ENCODE measurements at regions not wholly inside any gene's neighbourhood (a gene's known extent, or its start where the extent isn't known, plus 50 kb on each side); places are given as distances from the start of the nearest gene placed in this dataset.

GRCh38 chrX:117532339-117532738, 584.3 kb downstream of the KLHL13 start:
- no peak for DNase-seq (ENCODE audit: low spot score)

GRCh38 chrX:117522725-117523700, 593.6 kb downstream of the KLHL13 start:
- no peak for TF ChIP-seq CTCF (IDR thresholded peaks at IDR 0.05; ENCODE audit: extremely low read depth, insufficient read depth, missing control alignments)
- in situ Hi-C loops (cut with MboI; ENCODE audit: low pct_unique_long_range_greater_than_20kb, low sequenced_read_pairs, unreplicated experiment), result no loop called here
- no peak for DNase-seq (ENCODE audit: low spot score)

More at GRCh38 chrX:117532339-117532738, 584.3 kb downstream of the KLHL13 start:
- in situ Hi-C loops (cut with MboI; ENCODE audit: low pct_unique_long_range_greater_than_20kb, low sequenced_read_pairs, unreplicated experiment), result no loop called here
- no peak for TF ChIP-seq CTCF (IDR thresholded peaks at IDR 0.05; ENCODE audit: extremely low read depth, insufficient read depth, missing control alignments)

GRCh38 chrX:117517994-117518393, 598.6 kb downstream of the KLHL13 start:
- TF ChIP-seq CTCF (IDR thresholded peaks at IDR 0.05; ENCODE audit: extremely low read depth, insufficient read depth, missing control alignments), result no peak
- no peak for DNase-seq (ENCODE audit: low spot score)
- in situ Hi-C loops (cut with MboI; ENCODE audit: low pct_unique_long_range_greater_than_20kb, low sequenced_read_pairs, unreplicated experiment), result no loop called here

- in situ Hi-C loops (cut with MboI; ENCODE audit: low pct_unique_long_range_greater_than_20kb, low sequenced_read_pairs, unreplicated experiment), result no loop called here
- TF ChIP-seq CTCF (IDR thresholded peaks at IDR 0.05; ENCODE audit: extremely low read depth, insufficient read depth, missing control alignments), result no peak
- no peak for DNase-seq (ENCODE audit: low spot score)
Measured at GRCh38 chrX:117511379-117511778, 605.2 kb downstream of the KLHL13 start.

- in situ Hi-C loops (cut with MboI; ENCODE audit: low pct_unique_long_range_greater_than_20kb, low sequenced_read_pairs, unreplicated experiment), result no loop called here
- peak; percentile 34 for TF ChIP-seq CTCF (IDR thresholded peaks at IDR 0.05; ENCODE audit: extremely low read depth, insufficient read depth, missing control alignments)
- DNase-seq (ENCODE audit: low spot score), result no peak
Measured at GRCh38 chrX:117510453-117510852, 606.2 kb downstream of the KLHL13 start.

GRCh38 chrX:117508021-117508420, 608.6 kb downstream of the KLHL13 start:
- TF ChIP-seq CTCF (IDR thresholded peaks at IDR 0.05; ENCODE audit: extremely low read depth, insufficient read depth, missing control alignments), result no peak
- in situ Hi-C loops (cut with MboI; ENCODE audit: low pct_unique_long_range_greater_than_20kb, low sequenced_read_pairs, unreplicated experiment), result no loop called here
- no peak for DNase-seq (ENCODE audit: low spot score)

Measured in GM13977 (cell line).